CD4-positive, alpha-beta memory T cell (primary cell): ENCODE measurements at regions not wholly inside any gene's neighbourhood (a gene's known extent, or its start where the extent isn't known, plus 50 kb on each side); places are given as distances from the start of the nearest gene placed in this dataset.
"Not testable (repeated sequence)": the region's sequence is repeated elsewhere in the genome, so short reads cannot be mapped to it uniquely, and the experiment has no call there.

Source experiments
- CTCF ChIA-PET: fragments of 350-600 bp; sonication (Branson Sonifier 250); formaldehyde crosslinking; loops from one replicate; lab custom pipeline; 2021; ENCODE audit warnings: inconsistent platforms; ENCODE audit not compliant: partially characterized antibody; lab: Charles Lee
- POLR2A ChIA-PET: fragments of 350-600 bp; sonication (Branson Sonifier 250); formaldehyde crosslinking; loops from one replicate; lab custom pipeline; 2021; ENCODE audit not compliant: partially characterized antibody; lab: Charles Lee
- DNase-seq, 5 donors: peaks; one replicate each; pipeline versions ENCODE4 v3.0.0 to v3.0.0-alpha.2; 2020 to 2022; ENCODE audit warnings: mixed read lengths in 1 of 5
- H3K27ac ChIP-seq: one replicate; pipeline ENCODE4 v1.7.0; 2013; ENCODE audit warnings: low read depth, low read length
- H3K27me3 ChIP-seq: 2 replicates; pipeline ENCODE4 v1.7.0; 2013; ENCODE audit warnings: mild to moderate bottlenecking, low read length, moderate library complexity; ENCODE audit not compliant: insufficient read depth
- H3K36me3 ChIP-seq: 2 replicates; pipeline ENCODE4 v1.7.0; 2013; ENCODE audit warnings: mild to moderate bottlenecking, low read length, moderate library complexity; ENCODE audit not compliant: insufficient read depth
- H3K4me1 ChIP-seq: 2 replicates; pipeline ENCODE4 v1.7.0; 2013; ENCODE audit warnings: mild to moderate bottlenecking, low read length, moderate library complexity; ENCODE audit not compliant: insufficient read depth
- H3K4me3 ChIP-seq, 2 donors: one replicate each; pipeline ENCODE4 v1.7.0; 2013; ENCODE audit warnings: low read length in 2 of 2, mild to moderate bottlenecking in 1 of 2
- H3K9me3 ChIP-seq, 2 donors: one replicate each; pipeline ENCODE4 v1.7.0; 2013; ENCODE audit warnings: low read length in 2 of 2, control low read depth in 1 of 2; ENCODE audit not compliant: control insufficient read depth in 1 of 2
- H3K27ac Mint-ChIP-seq, 7 donors: one replicate each; pipeline ENCODE4 v1.8.0; 2020 to 2021; ENCODE audit warnings: mixed read lengths in 7 of 7, mild to moderate bottlenecking in 6 of 7, inconsistent platforms in 3 of 7, moderate library complexity in 3 of 7
- H3K27me3 Mint-ChIP-seq, 2 donors: one replicate each; pipeline ENCODE4 v1.8.0; 2020 to 2021; ENCODE audit warnings: mixed read lengths in 2 of 2
- H3K36me3 Mint-ChIP-seq, 2 donors: one replicate each; pipeline ENCODE4 v1.8.0; 2020 to 2021; ENCODE audit warnings: mixed read lengths in 2 of 2, inconsistent platforms in 1 of 2, mild to moderate bottlenecking in 1 of 2
- H3K4me1 Mint-ChIP-seq, 4 donors: one replicate each; pipeline ENCODE4 v1.8.0; 2020 to 2021; ENCODE audit warnings: mixed read lengths in 4 of 4, mild to moderate bottlenecking in 1 of 4
- H3K4me3 Mint-ChIP-seq, 8 donors: one replicate each; pipeline ENCODE4 v1.8.0; 2020 to 2021; ENCODE audit warnings: mixed read lengths in 8 of 8, mild to moderate bottlenecking in 7 of 8, moderate library complexity in 6 of 8, inconsistent platforms in 3 of 8
- H3K9me3 Mint-ChIP-seq, 8 donors: one replicate each; pipeline ENCODE4 v1.8.0; 2020 to 2021; ENCODE audit warnings: mixed read lengths in 8 of 8, mild to moderate bottlenecking in 5 of 8, inconsistent platforms in 3 of 8, moderate library complexity in 1 of 8
- intact Hi-C: fragments of 100-400 bp; cut with micrococcal nuclease; formaldehyde crosslinking; loops from one replicate; pipeline ENCODE4 v1.15.1; 2023

GRCh38 chr9:106500171-106500570, 362.8 kb upstream of the ZNF462 start:
- Histone ChIP-seq H3K27me3 (no peaks in the 10 kb centered on the region), H3K4me1 (no peaks in the 10 kb centered on the region), H3K27ac (no peak overlapping the region), H3K36me3 (no peaks in the 10 kb centered on the region), H3K4me3 (no peak overlapping the region), H3K9me3 (no peaks in the 10 kb centered on the region)
- no peaks in the 10 kb centered on the region for H3K4me1 Mint-ChIP-seq
- no peaks in the 10 kb centered on the region for H3K36me3 Mint-ChIP-seq
- no peak for DNase-seq
- peaks cover 4 to 24% (median 10%) of the 10 kb centered on the region in 8 donors for H3K9me3 Mint-ChIP-seq
- CTCF ChIA-PET: no interaction called here
- H3K27ac Mint-ChIP-seq: no peak overlapping the region
- intact Hi-C loops: no loop called here
- POLR2A ChIA-PET: no interaction called here
- H3K4me3 Mint-ChIP-seq: no peak overlapping the region
- no peaks in the 10 kb centered on the region for H3K27me3 Mint-ChIP-seq

- H3K27ac Mint-ChIP-seq, H3K36me3 Mint-ChIP-seq, H3K36me3 ChIP-seq, H3K4me3 ChIP-seq, H3K4me1 Mint-ChIP-seq, H3K9me3 ChIP-seq, H3K27me3 ChIP-seq, DNase-seq, CTCF ChIA-PET, POLR2A ChIA-PET, H3K27ac ChIP-seq, H3K4me1 ChIP-seq, H3K27me3 Mint-ChIP-seq, H3K4me3 Mint-ChIP-seq, intact Hi-C loops: not testable (repeated sequence)
- peaks cover 0 to 24% (median 12%) of the 10 kb centered on the region in 8 donors for H3K9me3 Mint-ChIP-seq
Observed at GRCh38 chr9:106501210-106501609, 361.8 kb upstream of the ZNF462 start.

- Mint-ChIP-seq H3K27ac (no peak overlapping the region), H3K36me3 (no peaks in the 10 kb centered on the region), H3K4me1 (no peaks in the 10 kb centered on the region), H3K9me3 (peaks cover 0 to 29% (median 13%) of the 10 kb centered on the region in 8 donors), H3K27me3 (no peaks in the 10 kb centered on the region), H3K4me3 (no peak overlapping the region)
- Histone ChIP-seq H3K4me1 (no peaks in the 10 kb centered on the region), H3K27ac (no peak overlapping the region), H3K4me3 (no peak overlapping the region), H3K27me3 (no peaks in the 10 kb centered on the region), H3K36me3 (no peaks in the 10 kb centered on the region), H3K9me3 (no peaks in the 10 kb centered on the region)
- intact Hi-C loops: no loop called here
- DNase-seq: no peak
- POLR2A ChIA-PET: no interaction called here
- CTCF ChIA-PET: no interaction called here
Observed at GRCh38 chr9:106502930-106503329, 360.0 kb upstream of the ZNF462 start.

- Mint-ChIP-seq H3K4me3 (no peak overlapping the region), H3K36me3 (no peaks in the 10 kb centered on the region), H3K4me1 (no peaks in the 10 kb centered on the region), H3K27me3 (no peaks in the 10 kb centered on the region), H3K27ac (no peak overlapping the region), H3K9me3 (peaks cover 0 to 29% (median 13%) of the 10 kb centered on the region in 8 donors)
- Histone ChIP-seq H3K27ac (no peak overlapping the region), H3K27me3 (no peaks in the 10 kb centered on the region), H3K36me3 (no peaks in the 10 kb centered on the region), H3K4me1 (no peaks in the 10 kb centered on the region), H3K4me3 (no peak overlapping the region), H3K9me3 (no peaks in the 10 kb centered on the region)
- CTCF ChIA-PET: no interaction called here
- intact Hi-C loops: no loop called here
- POLR2A ChIA-PET: no interaction called here
- no peak for DNase-seq
Observed at GRCh38 chr9:106503759-106504158, 359.2 kb upstream of the ZNF462 start.

- intact Hi-C loops: no loop called here
- Mint-ChIP-seq H3K27ac (no peak overlapping the region), H3K4me3 (no peak overlapping the region), H3K36me3 (no peaks in the 10 kb centered on the region), H3K4me1 (no peaks in the 10 kb centered on the region), H3K27me3 (no peaks in the 10 kb centered on the region), H3K9me3 (peaks cover 4 to 25% (median 8%) of the 10 kb centered on the region in 8 donors)
- H3K27me3 ChIP-seq: no peaks in the 10 kb centered on the region
- no peaks in the 10 kb centered on the region for H3K36me3 ChIP-seq
- H3K27ac ChIP-seq: no peak overlapping the region
- ChIA-PET POLR2A (no interaction called here), CTCF (no interaction called here)
- H3K9me3 ChIP-seq: no peaks in the 10 kb centered on the region
- H3K4me3 ChIP-seq: no peak overlapping the region
- H3K4me1 ChIP-seq: no peaks in the 10 kb centered on the region
- no peak for DNase-seq
Observed at GRCh38 chr9:106526716-106527204, 336.2 kb upstream of the ZNF462 start.

GRCh38 chr9:106528158-106528557, 334.8 kb upstream of the ZNF462 start:
- POLR2A ChIA-PET: no interaction called here
- no peak overlapping the region for H3K27ac ChIP-seq
- no peak for DNase-seq
- Mint-ChIP-seq H3K27me3 (no peaks in the 10 kb centered on the region), H3K36me3 (no peaks in the 10 kb centered on the region), H3K4me3 (no peak overlapping the region), H3K9me3 (peaks cover 0 to 29% (median 10%) of the 10 kb centered on the region in 8 donors), H3K4me1 (no peaks in the 10 kb centered on the region), H3K27ac (no peak overlapping the region)
- H3K36me3 ChIP-seq: no peaks in the 10 kb centered on the region
- intact Hi-C loops: no loop called here
- H3K27me3 ChIP-seq: no peaks in the 10 kb centered on the region
- H3K4me3 ChIP-seq: no peak overlapping the region
- CTCF ChIA-PET: no interaction called here
- no peaks in the 10 kb centered on the region for H3K4me1 ChIP-seq
- H3K9me3 ChIP-seq: no peaks in the 10 kb centered on the region

- intact Hi-C loops: no loop called here
- no peaks in the 10 kb centered on the region for H3K9me3 ChIP-seq
- no peaks in the 10 kb centered on the region for H3K4me1 Mint-ChIP-seq
- no peaks in the 10 kb centered on the region for H3K36me3 ChIP-seq
- H3K27me3 Mint-ChIP-seq: no peaks in the 10 kb centered on the region
- no peak for DNase-seq
- H3K4me1 ChIP-seq: no peaks in the 10 kb centered on the region
- CTCF ChIA-PET: no interaction called here
- H3K4me3 Mint-ChIP-seq: no peak overlapping the region
- peaks cover 0 to 32% (median 12%) of the 10 kb centered on the region in 8 donors for H3K9me3 Mint-ChIP-seq
- no peak overlapping the region for H3K4me3 ChIP-seq
- POLR2A ChIA-PET: no interaction called here
- H3K27ac ChIP-seq: no peak overlapping the region
- no peaks in the 10 kb centered on the region for H3K27me3 ChIP-seq
- H3K27ac Mint-ChIP-seq: no peak overlapping the region
- no peaks in the 10 kb centered on the region for H3K36me3 Mint-ChIP-seq
Observed at GRCh38 chr9:106529616-106530015, 333.4 kb upstream of the ZNF462 start.

GRCh38 chr9:106531491-106531890, 331.5 kb upstream of the ZNF462 start:
- no peak overlapping the region for H3K27ac Mint-ChIP-seq
- H3K9me3 Mint-ChIP-seq: peaks cover 0 to 26% (median 10%) of the 10 kb centered on the region in 8 donors
- Histone ChIP-seq H3K36me3 (no peaks in the 10 kb centered on the region), H3K4me1 (no peaks in the 10 kb centered on the region), H3K27me3 (no peaks in the 10 kb centered on the region), H3K4me3 (no peak overlapping the region), H3K27ac (no peak overlapping the region), H3K9me3 (no peaks in the 10 kb centered on the region)
- ChIA-PET POLR2A (no interaction called here), CTCF (no interaction called here)
- no peaks in the 10 kb centered on the region for H3K27me3 Mint-ChIP-seq
- no peaks in the 10 kb centered on the region for H3K4me1 Mint-ChIP-seq
- no peak overlapping the region for H3K4me3 Mint-ChIP-seq
- intact Hi-C loops: no loop called here
- DNase-seq: no peak
- no peaks in the 10 kb centered on the region for H3K36me3 Mint-ChIP-seq
